ENCODE measurements at regions not wholly inside any gene's neighbourhood (a gene's known extent, or its start where the extent isn't known, plus 50 kb on each side); places are given as distances from the start of the nearest gene placed in this dataset.

- no peak for TF ChIP-seq CTCF (IDR thresholded peaks at IDR 0.05 in 2 of 3, conservative IDR thresholded peaks at IDR 0.05 in 1 of 3; ENCODE audit: control insufficient read depth in 2 of 3, extremely low read depth in 1 of 3, insufficient read depth in 1 of 3, low read depth in 3 of 3, low read length in 3 of 3)
- TF ChIP-seq MXI1 (IDR thresholded peaks at IDR 0.05; ENCODE audit: low read depth, low read length): no peak
- no peak for TF ChIP-seq ZSCAN29 (IDR thresholded peaks at IDR 0.05)
- TF ChIP-seq NFXL1 (IDR thresholded peaks at IDR 0.05; ENCODE audit: borderline replicate concordance): no peak
- no peak for TF ChIP-seq CEBPB (IDR thresholded peaks at IDR 0.05; ENCODE audit: borderline replicate concordance in 1 of 2, low read depth in 2 of 2, low read length in 2 of 2)
- TF ChIP-seq BRCA1 (IDR thresholded peaks at IDR 0.05; ENCODE audit: low read depth, low read length): no peak
- TF ChIP-seq POLR2A (IDR thresholded peaks at IDR 0.05; ENCODE audit: low read depth, low read length): no peak
- no peak for TF ChIP-seq EGR1 (IDR thresholded peaks at IDR 0.05; ENCODE audit: borderline replicate concordance in 1 of 2, low read depth in 2 of 2, low read length in 2 of 2)
- TF ChIP-seq SIX5 (IDR thresholded peaks at IDR 0.05; ENCODE audit: low read depth, low read length, severe bottlenecking): no peak
- TF ChIP-seq ATF3 (IDR thresholded peaks at IDR 0.05; ENCODE audit: borderline replicate concordance, extremely low read depth, low read depth, low read length): no peak
Measured at GRCh38 chr10:61539876-61540275, 86.7 kb upstream of the TMEM26 start.
